Prostate gland (tissue), 2 donors: ENCODE measurements at regions not wholly inside any gene's neighbourhood (a gene's known extent, or its start where the extent isn't known, plus 50 kb on each side); places are given as distances from the start of the nearest gene placed in this dataset.

Experiments
- DNase-seq: peaks from one replicate; pipeline ENCODE4 v3.0.0-alpha.2; 2019; ENCODE audit warnings: low spot score
- H3K27ac ChIP-seq, 2 donors: fragments of 200-600 bp; sonication (generic); 2 replicates each; pipeline ENCODE4 v1.5.1; 2017 to 2019
- H3K27me3 ChIP-seq: fragments of 200-600 bp; sonication (generic); replicated peaks from 2 replicates; pipeline ENCODE4 v1.5.1; 2019; ENCODE audit not compliant: insufficient read depth
- H3K36me3 ChIP-seq, 2 donors: fragments of 200-600 bp; sonication (generic); 1 replicate in 1 of 2; 2 replicates in 1 of 2; pipeline versions ENCODE4 v1.5.1 to v1.8.1; 2017 to 2019
- H3K4me1 ChIP-seq: fragments of 200-600 bp; sonication (generic); replicated peaks from 2 replicates; pipeline ENCODE4 v1.5.1; 2019
- H3K4me3 ChIP-seq, 2 donors: fragments of 200-600 bp; sonication (generic); 2 replicates each; pipeline ENCODE4 v1.5.1; 2017 to 2019
- H3K9me3 ChIP-seq: fragments of 200-600 bp; sonication (generic); 2 replicates; pipeline ENCODE4 v1.5.1; 2017
- POLR2A ChIP-seq: fragments of 450-650 bp; IDR thresholded peaks from one replicate; pipeline ENCODE4 v1.6.1; 2016; ENCODE audit warnings: antibody characterized with exemption, mild to moderate bottlenecking
- POLR2AphosphoS5 ChIP-seq: sonication (generic); formaldehyde crosslinking; IDR thresholded peaks from one replicate; pipeline ENCODE4 v1.6.1; 2017; ENCODE audit warnings: antibody characterized with exemption
- WGBS: methylation state at CpG from one replicate; pipeline ENCODE4 v1.1.5; 2018; 5-methylcytosine and 5-hydroxymethylcytosine counted together
- intact Hi-C: fragments of 100-400 bp; cut with DNase I; formaldehyde crosslinking; loops from one replicate; pipeline ENCODE4 v1.14.2; 2022
- TF ChIP-seq, protein P1 (sequence below), 4 experiments: fragments of 200-600 bp in 2 of 4; fragments of 450-650 bp in 2 of 4; sonication (generic) in 2 of 4; IDR thresholded peaks; 1 replicate in 3 of 4; 2 replicates in 1 of 4; pipeline ENCODE4 v1.5.1; 2016 to 2019; ENCODE audit warnings: antibody characterized with exemption in 4 of 4, mild to moderate bottlenecking in 2 of 4, moderate library complexity in 2 of 4

DNA sequence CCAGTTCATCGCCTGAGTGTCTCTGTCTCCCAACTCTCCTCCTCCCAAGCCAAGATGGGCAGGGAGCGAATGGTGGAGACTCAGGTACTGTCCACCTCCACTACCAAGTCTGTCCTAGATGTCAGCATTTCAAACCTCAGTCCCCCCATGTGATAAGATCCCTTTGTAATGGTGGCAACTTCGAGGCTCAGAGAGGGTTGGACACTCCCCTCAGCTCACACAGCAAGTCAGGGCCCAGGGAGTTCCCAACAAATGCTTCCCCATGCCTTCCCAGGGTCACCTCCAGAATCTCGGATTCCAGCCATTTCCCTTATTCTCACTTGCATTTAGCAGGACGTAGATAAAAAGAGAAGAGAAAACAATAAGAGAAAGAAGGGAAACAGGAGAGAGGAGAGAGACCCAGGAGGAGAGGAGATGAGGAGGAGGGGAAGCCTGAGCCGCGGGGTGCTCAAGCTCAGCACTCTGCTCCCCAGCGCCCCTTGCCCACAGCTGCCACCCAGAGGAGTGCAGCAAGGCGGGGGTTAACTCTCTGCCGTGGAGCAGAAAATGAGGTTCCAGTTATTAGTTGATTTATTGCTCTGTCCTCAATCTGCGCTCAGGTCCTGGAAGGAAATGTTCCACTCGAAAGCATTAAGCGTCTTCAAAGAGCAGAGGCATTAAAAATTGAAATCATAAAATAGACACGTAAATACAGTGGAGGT is 84.1 kb upstream of the LINGO1 start:
- no peak overlapping the region for H3K4me3 ChIP-seq
- H3K36me3 ChIP-seq: no peaks in the 10 kb centered on the region
- WGBS: 16% methylated on average over 13 of the region's 14 CpGs
- DNase-seq: no peak
- intact Hi-C loops: no loop called here
- TF ChIP-seq POLR2AphosphoS5: peak; percentile 20
- TF ChIP-seq, protein P1, sequence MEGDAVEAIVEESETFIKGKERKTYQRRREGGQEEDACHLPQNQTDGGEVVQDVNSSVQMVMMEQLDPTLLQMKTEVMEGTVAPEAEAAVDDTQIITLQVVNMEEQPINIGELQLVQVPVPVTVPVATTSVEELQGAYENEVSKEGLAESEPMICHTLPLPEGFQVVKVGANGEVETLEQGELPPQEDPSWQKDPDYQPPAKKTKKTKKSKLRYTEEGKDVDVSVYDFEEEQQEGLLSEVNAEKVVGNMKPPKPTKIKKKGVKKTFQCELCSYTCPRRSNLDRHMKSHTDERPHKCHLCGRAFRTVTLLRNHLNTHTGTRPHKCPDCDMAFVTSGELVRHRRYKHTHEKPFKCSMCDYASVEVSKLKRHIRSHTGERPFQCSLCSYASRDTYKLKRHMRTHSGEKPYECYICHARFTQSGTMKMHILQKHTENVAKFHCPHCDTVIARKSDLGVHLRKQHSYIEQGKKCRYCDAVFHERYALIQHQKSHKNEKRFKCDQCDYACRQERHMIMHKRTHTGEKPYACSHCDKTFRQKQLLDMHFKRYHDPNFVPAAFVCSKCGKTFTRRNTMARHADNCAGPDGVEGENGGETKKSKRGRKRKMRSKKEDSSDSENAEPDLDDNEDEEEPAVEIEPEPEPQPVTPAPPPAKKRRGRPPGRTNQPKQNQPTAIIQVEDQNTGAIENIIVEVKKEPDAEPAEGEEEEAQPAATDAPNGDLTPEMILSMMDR (IDR thresholded peaks at IDR 0.05): no peak
- H3K9me3 ChIP-seq: no peaks in the 10 kb centered on the region
- H3K27ac ChIP-seq: no peak overlapping the region
- H3K27me3 ChIP-seq: peaks cover 3% of the 10 kb centered on the region
- H3K4me1 ChIP-seq: no peaks in the 10 kb centered on the region

DNA sequence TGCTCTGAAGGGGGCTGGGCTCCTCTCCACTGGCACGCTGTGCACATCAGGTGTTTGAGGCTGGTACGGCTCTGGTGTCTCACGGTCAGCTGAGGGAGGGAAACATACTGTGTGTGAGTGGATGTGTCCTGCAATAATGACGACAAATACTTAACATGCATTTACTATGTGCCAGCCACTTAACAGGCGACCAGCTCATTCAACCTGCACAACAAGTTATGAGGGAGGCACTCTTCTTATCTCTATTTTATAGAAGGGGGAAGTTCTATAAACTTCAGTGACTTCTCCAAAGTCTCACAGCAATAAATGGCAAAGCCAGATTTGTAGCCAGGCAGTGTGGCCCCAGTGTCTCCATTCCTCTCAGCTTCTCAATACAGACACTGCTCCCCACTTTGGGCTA is 83.1 kb upstream of the LINGO1 start:
- 49% methylated on average over 5 of the region's 5 CpGs for WGBS
- TF ChIP-seq POLR2AphosphoS5 (no peak), POLR2A (no peak)
- TF ChIP-seq, protein P1 (IDR thresholded peaks at IDR 0.05): no peak
- H3K27me3 ChIP-seq: peaks cover under 1% of the 10 kb centered on the region
- intact Hi-C loops: no loop called here
- no peaks in the 10 kb centered on the region for H3K9me3 ChIP-seq
- no peak overlapping the region for H3K27ac ChIP-seq
- H3K4me3 ChIP-seq: no peak overlapping the region
- DNase-seq: no peak
- H3K4me1 ChIP-seq: no peaks in the 10 kb centered on the region
- H3K36me3 ChIP-seq: no peaks in the 10 kb centered on the region

DNA sequence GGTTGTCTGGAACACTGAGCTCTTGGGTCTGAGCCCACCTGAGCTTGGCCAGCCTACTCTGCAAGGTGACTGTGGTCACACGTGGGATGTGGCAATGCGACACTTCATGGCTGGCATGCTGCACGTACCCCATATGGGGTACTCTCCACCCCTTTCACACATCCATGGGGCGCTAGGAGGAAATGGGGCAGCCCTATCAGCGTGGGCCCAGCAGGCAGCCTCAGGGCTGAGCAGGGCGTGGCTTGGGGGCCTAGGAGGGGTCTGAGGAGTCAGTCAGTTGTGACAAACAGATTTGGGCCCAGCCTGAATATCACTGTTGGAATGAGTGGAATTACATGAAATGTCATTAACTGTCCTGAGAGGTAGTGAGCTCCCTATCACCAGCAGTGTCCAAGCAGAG is 82.3 kb upstream of the LINGO1 start:
- intact Hi-C loops: no loop called here
- H3K27me3 ChIP-seq: no peaks in the 10 kb centered on the region
- H3K36me3 ChIP-seq: no peaks in the 10 kb centered on the region
- H3K9me3 ChIP-seq: no peaks in the 10 kb centered on the region
- no peak overlapping the region for H3K27ac ChIP-seq
- no peak for DNase-seq
- TF ChIP-seq POLR2A (no peak), POLR2AphosphoS5 (no peak)
- TF ChIP-seq, protein P1 (IDR thresholded peaks at IDR 0.05): no peak
- WGBS: 66% methylated on average over 6 of the region's 6 CpGs
- H3K4me3 ChIP-seq: no peak overlapping the region
- H3K4me1 ChIP-seq: no peaks in the 10 kb centered on the region

DNA sequence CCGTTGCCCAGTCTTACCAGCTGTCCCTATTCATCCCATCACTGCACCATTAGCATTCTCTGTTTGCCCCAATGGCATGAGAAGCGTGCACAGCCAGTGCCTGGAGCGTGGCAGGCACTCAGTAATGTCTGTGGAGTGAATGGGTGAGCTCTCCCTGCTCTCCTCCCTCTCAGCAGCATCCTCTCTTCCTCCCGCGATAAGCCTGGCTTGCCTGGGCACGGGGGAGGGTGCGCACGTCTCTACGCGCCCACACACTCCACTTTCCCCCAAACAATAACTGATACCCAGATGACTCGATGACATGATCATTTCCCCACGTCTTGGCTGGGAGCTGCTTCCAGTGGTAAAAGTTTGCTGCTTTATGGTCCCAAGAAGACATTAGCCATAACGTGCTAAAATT is 81.8 kb upstream of the LINGO1 start:
- TF ChIP-seq POLR2A (no peak), POLR2AphosphoS5 (no peak)
- TF ChIP-seq, protein P1 (IDR thresholded peaks at IDR 0.05): no peak
- H3K36me3 ChIP-seq: no peaks in the 10 kb centered on the region
- no peaks in the 10 kb centered on the region for H3K9me3 ChIP-seq
- H3K4me3 ChIP-seq: no peak overlapping the region
- no peak for DNase-seq
- 50% methylated on average over 13 of the region's 13 CpGs for WGBS
- H3K27me3 ChIP-seq: no peaks in the 10 kb centered on the region
- H3K27ac ChIP-seq: no peak overlapping the region
- intact Hi-C loops: no loop called here
- H3K4me1 ChIP-seq: no peaks in the 10 kb centered on the region

DNA sequence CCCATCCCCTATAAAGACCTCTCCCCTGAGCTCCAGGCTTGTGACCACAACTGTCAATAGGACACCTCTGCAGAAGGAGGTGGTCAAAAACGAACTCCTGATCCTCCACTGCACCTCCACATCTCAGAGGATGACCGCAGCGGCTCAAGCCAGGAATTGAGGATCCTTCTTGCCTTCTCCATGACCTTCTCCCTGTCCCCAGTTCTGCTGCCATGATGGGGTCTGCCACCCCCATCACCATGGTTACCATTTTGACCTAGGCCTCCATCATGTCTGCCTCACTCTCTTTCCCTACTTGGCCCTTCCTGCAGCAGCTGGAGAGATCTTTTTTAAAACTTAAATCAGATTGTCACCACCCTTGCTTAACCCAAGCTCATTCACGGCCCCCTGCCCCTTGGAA is 81.3 kb upstream of the LINGO1 start:
- WGBS: 80% methylated on average over 4 of the region's 4 CpGs
- no peaks in the 10 kb centered on the region for H3K9me3 ChIP-seq
- intact Hi-C loops: no loop called here
- no peak for DNase-seq
- H3K27me3 ChIP-seq: no peaks in the 10 kb centered on the region
- TF ChIP-seq, protein P1 (IDR thresholded peaks at IDR 0.05): no peak
- TF ChIP-seq POLR2AphosphoS5: no peak
- no peak for TF ChIP-seq POLR2A
- H3K4me1 ChIP-seq: no peaks in the 10 kb centered on the region
- H3K4me3 ChIP-seq: no peak overlapping the region
- no peak overlapping the region for H3K27ac ChIP-seq
- no peaks in the 10 kb centered on the region for H3K36me3 ChIP-seq
